ENCODE measurements at regions not wholly inside any gene's neighbourhood (a gene's known extent, or its start where the extent isn't known, plus 50 kb on each side); places are given as distances from the start of the nearest gene placed in this dataset.

- no peak overlapping the region for H3K4me3 ChIP-seq (ENCODE audit: low read depth, low read length)
- TF ChIP-seq CTCF (IDR thresholded peaks at IDR 0.05; ENCODE audit: insufficient read depth, low read length, missing control alignments): no peak
- CTCF ChIA-PET: interaction anchor here (1.1 kb wide), 1 partner anchor 611 kb away, joined by 3 read pairs; no protein-coding TSS in a partner anchor
- no peak for DNase-seq (ENCODE audit: low read depth, low spot score)
- POLR2A ChIA-PET: no interaction called here
Observed at GRCh38 chr1:193753038-193753756, 566.8 kb upstream of the B3GALT2 start.

GRCh38 chr1:193749868-193750267 is 563.5 kb upstream of the B3GALT2 start:
- ChIA-PET CTCF (no interaction called here), POLR2A (no interaction called here)
- no peak overlapping the region for H3K4me3 ChIP-seq (ENCODE audit: low read depth, low read length)
- DNase-seq (ENCODE audit: low read depth, low spot score): no peak
- TF ChIP-seq CTCF (IDR thresholded peaks at IDR 0.05; ENCODE audit: insufficient read depth, low read length, missing control alignments): no peak

GRCh38 chr1:193747579-193747978 is 561.2 kb upstream of the B3GALT2 start:
- ChIA-PET POLR2A (no interaction called here), CTCF (no interaction called here)
- no peak overlapping the region for H3K4me3 ChIP-seq (ENCODE audit: low read depth, low read length)
- no peak for DNase-seq (ENCODE audit: low read depth, low spot score)
- no peak for TF ChIP-seq CTCF (IDR thresholded peaks at IDR 0.05; ENCODE audit: insufficient read depth, low read length, missing control alignments)

- TF ChIP-seq CTCF (IDR thresholded peaks at IDR 0.05; ENCODE audit: insufficient read depth, low read length, missing control alignments): no peak
- POLR2A ChIA-PET: no interaction called here
- DNase-seq (ENCODE audit: low read depth, low spot score): no peak
- H3K4me3 ChIP-seq (ENCODE audit: low read depth, low read length): no peak overlapping the region
- CTCF ChIA-PET: no interaction called here
Observed at GRCh38 chr1:193741228-193741627, 554.8 kb upstream of the B3GALT2 start.

- CTCF ChIA-PET: no interaction called here
- no peak for TF ChIP-seq CTCF (IDR thresholded peaks at IDR 0.05; ENCODE audit: insufficient read depth, low read length, missing control alignments)
- DNase-seq (ENCODE audit: low read depth, low spot score): no peak
- H3K4me3 ChIP-seq (ENCODE audit: low read depth, low read length): no peak overlapping the region
- POLR2A ChIA-PET: no interaction called here
Observed at GRCh38 chr1:193740762-193741161, 554.3 kb upstream of the B3GALT2 start.

- H3K4me3 ChIP-seq (ENCODE audit: low read depth, low read length): no peak overlapping the region
- ChIA-PET CTCF (interaction anchor here (0.6 kb wide), 1 partner anchor 1596 kb away, joined by 4 read pairs; no protein-coding TSS in a partner anchor), POLR2A (no interaction called here)
- TF ChIP-seq CTCF (IDR thresholded peaks at IDR 0.05; ENCODE audit: insufficient read depth, low read length, missing control alignments): no peak
- no peak for DNase-seq (ENCODE audit: low read depth, low spot score)
Observed at GRCh38 chr1:193736507-193736906, 550.1 kb upstream of the B3GALT2 start.

Data from AG04449 (cell line).